HepG2 (cell line): ENCODE measurements at regions not wholly inside any gene's neighbourhood (a gene's known extent, or its start where the extent isn't known, plus 50 kb on each side); places are given as distances from the start of the nearest gene placed in this dataset.

Experiments used
- ATAC-seq: fragments of 200-7000 bp; cut with Tn5 transposase; 3 replicates; pipeline ENCODE4 v1.9.1; 2020; ENCODE audit warnings: mild to moderate bottlenecking, moderate library complexity
- BruUV-seq: library from RNA; stranded (reverse); fragments of 400-500 nt; replicated peaks from 2 replicates; lab custom pipeline; 2021; lab: Mats Ljungman, UMichigan
- CTCF ChIA-PET: fragments of 300-600 bp; formaldehyde crosslinking; extraction: SDS; loops from one replicate; lab custom pipeline; 2021; ENCODE audit warnings: low total read pairs, inconsistent platforms, low intra/inter-chr PET ratio; lab: Yijun Ruan, JAX
- POLR2A ChIA-PET: fragments of 350-600 bp; sonication (Branson Sonifier 250); formaldehyde crosslinking; loops from one replicate; lab custom pipeline; 2020; ENCODE audit warnings: antibody characterized with exemption, inconsistent platforms; lab: Yijun Ruan, JAX
- DNase-seq: peaks from one replicate; pipeline ENCODE4 v3.0.0-alpha.2; 2015; ENCODE audit warnings: low spot score
- FAIRE-seq: peaks from 3 replicates; lab custom pipeline; 2011; peaks lifted over from hg19 to GRCh38; lab: Jason Lieb, UNC
- H2AFZ ChIP-seq: one replicate; pipeline ENCODE4 v1.6.1; 2011; ENCODE audit warnings: low read length, inconsistent platforms
- H3K27ac ChIP-seq: fragments of 300-600 bp; 3 replicates; pipeline ENCODE4 v1.8.0; 2011; ENCODE audit warnings: mixed run types, mild to moderate bottlenecking, mixed read lengths, low read length, inconsistent platforms; ENCODE audit not compliant: insufficient read depth; ENCODE audit errors: extremely low read length
- H3K27me3 ChIP-seq, 2 experiments: fragments of 200-600 bp in 1 of 2; 2 replicates in 1 of 2; 3 replicates in 1 of 2; pipeline versions ENCODE4 v1.6.0 to v1.8.0; 2011; ENCODE audit warnings: low read length in 2 of 2, mild to moderate bottlenecking in 2 of 2, moderate library complexity in 2 of 2, inconsistent platforms in 1 of 2; ENCODE audit not compliant: insufficient read depth in 2 of 2, control insufficient read depth in 1 of 2
- H3K36me3 ChIP-seq, 2 experiments: fragments of 200-600 bp in 1 of 2; replicated peaks in 1 of 2; 2 replicates in 1 of 2; 3 replicates in 1 of 2; pipeline versions ENCODE4 v1.5.1 to v1.8.0; 2011; ENCODE audit warnings: low read length in 2 of 2, inconsistent platforms in 1 of 2; ENCODE audit not compliant: insufficient read depth in 2 of 2, control insufficient read depth in 1 of 2
- H3K4me1 ChIP-seq: 2 replicates; pipeline ENCODE4 v1.5.1; 2012; ENCODE audit warnings: low read length, inconsistent platforms; ENCODE audit not compliant: insufficient read depth
- H3K4me2 ChIP-seq: 2 replicates; pipeline ENCODE4 v1.6.0; 2011; ENCODE audit warnings: low read depth, low read length, inconsistent platforms
- H3K4me3 ChIP-seq, 3 experiments: fragments of 200-600 bp in 1 of 3; sonication (generic), shearing (Covaris generic) in 1 of 3; replicated peaks in 1 of 3; 2 replicates each; pipeline ENCODE4 v1.5.1; 2011 to 2016; ENCODE audit warnings: low read length in 3 of 3, inconsistent platforms in 2 of 3, low read depth in 2 of 3, mild to moderate bottlenecking in 2 of 3, control low read depth in 1 of 3, mixed read lengths in 1 of 3; ENCODE audit not compliant: insufficient read depth in 1 of 3
- H3K79me2 ChIP-seq: one replicate; pipeline ENCODE4 v1.6.1; 2011; ENCODE audit warnings: low read length, inconsistent platforms; ENCODE audit not compliant: insufficient read depth
- H3K9ac ChIP-seq: 2 replicates; pipeline ENCODE4 v1.6.0; 2011; ENCODE audit warnings: mild to moderate bottlenecking, low read depth, low read length, inconsistent platforms; ENCODE audit not compliant: insufficient read depth
- H3K9me3 ChIP-seq: 2 replicates; pipeline ENCODE4 v1.5.1; 2012; ENCODE audit warnings: mild to moderate bottlenecking, low read length
- H4K20me1 ChIP-seq: 2 replicates; pipeline ENCODE4 v1.6.0; 2011; ENCODE audit warnings: inconsistent platforms, mild to moderate bottlenecking, low read length, moderate library complexity; ENCODE audit not compliant: insufficient read depth
- FOXA3 ChIP-seq: IDR thresholded peaks from 2 replicates; pipeline ENCODE4 v1.6.1; 2016; ENCODE audit warnings: missing genetic modification reagents, missing compliant biosample characterization
- HDAC6 ChIP-seq: fragments of 200-600 bp; sonication (generic); IDR thresholded peaks from 2 replicates; pipeline ENCODE4 v1.7.0; 2017; ENCODE audit warnings: mild to moderate bottlenecking, antibody characterized with exemption, low read length, low read depth
- MEIS2 ChIP-seq: sonication (generic); formaldehyde crosslinking; IDR thresholded peaks from 2 replicates; pipeline ENCODE4 v1.9.0; 2021; ENCODE audit warnings: mild to moderate bottlenecking, missing genetic modification reagents
- MTA1 ChIP-seq: sonication (generic); formaldehyde crosslinking; IDR thresholded peaks from 2 replicates; pipeline ENCODE4 v1.4.0; 2020; ENCODE audit warnings: missing genetic modification reagents, mild to moderate bottlenecking, borderline replicate concordance
- NFATC3 ChIP-seq: sonication (generic); formaldehyde crosslinking; IDR thresholded peaks from 2 replicates; pipeline ENCODE4 v1.5.1; 2020; ENCODE audit warnings: mild to moderate bottlenecking, missing genetic modification reagents
- ZNF432 ChIP-seq: sonication (generic); formaldehyde crosslinking; IDR thresholded peaks from 2 replicates; pipeline ENCODE4 v1.5.0; 2020; ENCODE audit warnings: missing genetic modification reagents, mild to moderate bottlenecking, borderline replicate concordance
- ZSCAN12 ChIP-seq: sonication (generic); formaldehyde crosslinking; IDR thresholded peaks from 2 replicates; pipeline ENCODE4 v1.9.0; 2021; ENCODE audit warnings: mild to moderate bottlenecking, missing genetic modification reagents
- ZSCAN31 ChIP-seq: sonication (generic); formaldehyde crosslinking; IDR thresholded peaks from 2 replicates; pipeline ENCODE4 v1.5.0; 2020; ENCODE audit warnings: low read depth, mild to moderate bottlenecking, missing genetic modification reagents
- WGBS: methylation state at CpG from one replicate; pipeline ENCODE4 v1.1.6; 2017; ENCODE audit warnings: low lambda C conversion rate; 5-methylcytosine and 5-hydroxymethylcytosine counted together
- in situ Hi-C: cut with HindIII; loops from 2 replicates; pipeline ENCODE4 v1.10.0; 2017; ENCODE audit warnings: low pct_unique_long_range_greater_than_20kb; ENCODE audit not compliant: extremely low pct_ligation_motif_present
- intact Hi-C: fragments of 100-400 bp; cut with micrococcal nuclease; formaldehyde crosslinking; loops from one replicate; pipeline ENCODE4 v1.10.0; 2022; ENCODE audit not compliant: unreplicated experiment
- TF ChIP-seq, protein P1 (sequence below): sonication (generic); formaldehyde crosslinking; IDR thresholded peaks from 2 replicates; pipeline ENCODE4 v1.8.0; 2022; ENCODE audit warnings: missing genetic modification reagents, mild to moderate bottlenecking, borderline replicate concordance

DNA sequence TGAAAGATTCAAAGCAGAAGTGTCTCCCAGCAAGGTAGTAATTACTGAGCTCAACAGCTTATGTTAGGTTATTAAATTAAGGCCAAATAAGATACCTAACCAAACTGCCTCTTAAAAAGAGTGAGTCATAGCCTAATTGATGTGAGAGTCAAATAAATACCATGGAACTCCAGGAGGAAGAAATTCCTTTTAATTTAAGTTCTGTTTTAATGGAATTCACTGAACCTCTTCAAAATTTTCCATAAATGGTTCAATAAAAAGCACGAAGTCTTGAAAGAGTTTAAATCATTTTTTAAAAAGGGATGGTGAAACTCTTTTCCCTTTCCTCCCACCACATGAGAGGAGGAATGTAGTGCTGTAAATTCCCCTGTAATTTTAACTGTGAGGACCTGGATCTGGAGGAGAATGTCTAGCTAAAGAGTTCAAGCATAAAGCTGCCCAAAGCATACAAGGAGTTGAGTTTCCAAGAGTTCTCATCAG lies 180.8 kb upstream of the MMADHC start:
- no TSS peak for BruUV-seq
- no peak for TF ChIP-seq ZSCAN31 (CRISPR knock-in tag)
- TF ChIP-seq, protein P1, sequence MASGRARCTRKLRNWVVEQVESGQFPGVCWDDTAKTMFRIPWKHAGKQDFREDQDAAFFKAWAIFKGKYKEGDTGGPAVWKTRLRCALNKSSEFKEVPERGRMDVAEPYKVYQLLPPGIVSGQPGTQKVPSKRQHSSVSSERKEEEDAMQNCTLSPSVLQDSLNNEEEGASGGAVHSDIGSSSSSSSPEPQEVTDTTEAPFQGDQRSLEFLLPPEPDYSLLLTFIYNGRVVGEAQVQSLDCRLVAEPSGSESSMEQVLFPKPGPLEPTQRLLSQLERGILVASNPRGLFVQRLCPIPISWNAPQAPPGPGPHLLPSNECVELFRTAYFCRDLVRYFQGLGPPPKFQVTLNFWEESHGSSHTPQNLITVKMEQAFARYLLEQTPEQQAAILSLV (CRISPR knock-in tag): no peak
- TF ChIP-seq ZSCAN12 (CRISPR knock-in tag): no peak
- H3K4me2 ChIP-seq: no peak overlapping the region
- H3K79me2 ChIP-seq: no peaks in the 10 kb centered on the region
- 4% methylated on average over 1 of the region's 1 CpG for WGBS
- H3K4me1 ChIP-seq: no peaks in the 10 kb centered on the region
- POLR2A ChIA-PET: no interaction called here
- ATAC-seq: no peak
- in situ Hi-C loops: no loop called here
- CTCF ChIA-PET: no interaction called here
- H4K20me1 ChIP-seq: no peaks in the 10 kb centered on the region
- DNase-seq: no peak
- no peaks in the 10 kb centered on the region for H3K9me3 ChIP-seq
- no peak for FAIRE-seq
- intact Hi-C loops: no loop called here
- H3K27ac ChIP-seq: no peak overlapping the region
- H2AFZ ChIP-seq: no peak overlapping the region
- no peaks in the 10 kb centered on the region for H3K36me3 ChIP-seq
- no peak overlapping the region for H3K4me3 ChIP-seq
- H3K9ac ChIP-seq: no peak overlapping the region
- H3K27me3 ChIP-seq: no peaks in the 10 kb centered on the region

GRCh38 chr2:149767516-149767974 lies 180.0 kb upstream of the MMADHC start:
- H3K36me3 ChIP-seq: no peaks in the 10 kb centered on the region
- in situ Hi-C loops (no loop called here), intact Hi-C loops (no loop called here)
- FAIRE-seq: no peak
- no peak overlapping the region for H3K4me2 ChIP-seq
- H2AFZ ChIP-seq: no peak overlapping the region
- no peaks in the 10 kb centered on the region for H4K20me1 ChIP-seq
- no peaks in the 10 kb centered on the region for H3K4me1 ChIP-seq
- 27% methylated on average over 3 of the region's 3 CpGs for WGBS
- no peak overlapping the region for H3K4me3 ChIP-seq
- ATAC-seq: no peak
- CTCF ChIA-PET: no interaction called here
- no peak for TF ChIP-seq FOXA3 (CRISPR knock-in tag)
- no peak for TF ChIP-seq MTA1
- no peak for TF ChIP-seq ZNF432 (CRISPR knock-in tag)
- TF ChIP-seq MEIS2 (CRISPR knock-in tag): no peak
- TF ChIP-seq NFATC3: no peak
- TF ChIP-seq HDAC6: no peak
- DNase-seq: no peak
- no peak overlapping the region for H3K9ac ChIP-seq
- POLR2A ChIA-PET: no interaction called here
- no peaks in the 10 kb centered on the region for H3K9me3 ChIP-seq
- BruUV-seq: no TSS peak
- no peak overlapping the region for H3K27ac ChIP-seq
- no peaks in the 10 kb centered on the region for H3K79me2 ChIP-seq
- no peaks in the 10 kb centered on the region for H3K27me3 ChIP-seq
